ENCODE measurements at regions not wholly inside any gene's neighbourhood (a gene's known extent, or its start where the extent isn't known, plus 50 kb on each side); places are given as distances from the start of the nearest gene placed in this dataset.

DNA sequence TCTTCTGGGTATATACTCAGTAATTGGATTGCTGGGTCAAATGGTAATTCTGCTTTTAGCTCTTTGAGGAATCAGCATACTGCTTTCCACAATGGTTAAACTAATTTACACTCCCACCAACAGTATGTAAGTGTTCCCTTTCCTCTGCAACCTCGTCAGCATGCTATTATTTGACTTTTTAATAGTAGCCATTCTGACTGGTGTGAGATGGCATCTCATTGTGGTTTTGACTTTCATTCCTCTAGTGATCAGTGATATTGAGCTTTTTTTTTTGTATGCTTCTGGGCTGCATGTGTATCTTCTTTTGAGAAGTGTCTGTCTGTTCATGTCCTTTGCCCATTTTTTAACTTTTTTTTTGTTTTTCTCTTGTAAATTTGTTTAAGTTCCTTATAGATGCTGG, 279.4 kb downstream of the PTGER3 start:
- Histone ChIP-seq H3K23me2 (ENCODE audit: low read depth, low read length) (no peaks in the 10 kb centered on the region; the same call in 1 of the 2 replicates), H4K8ac (ENCODE audit: extremely low read depth, insufficient read depth, low read length) (no peak overlapping the region), H3K14ac (ENCODE audit: insufficient read length) (no peak overlapping the region), H3K36me3 (ENCODE audit: control insufficient read depth in 2 of 4, insufficient read depth in 4 of 4, low read length in 3 of 4) (no peaks in the 10 kb centered on the region), H4K20me1 (replicated peaks in 1 of 2; ENCODE audit: control insufficient read depth in 1 of 2, insufficient read depth in 2 of 2, low read length in 2 of 2) (no peaks in the 10 kb centered on the region), H3K18ac (ENCODE audit: extremely low read depth, low read length) (no peak overlapping the region), H3K56ac (replicated peaks; ENCODE audit: insufficient read length, low read depth, low read length) (no peak overlapping the region), H2AFZ (ENCODE audit: low read length) (no peak overlapping the region), H3K23ac (ENCODE audit: insufficient read length) (no peak overlapping the region), H2BK20ac (ENCODE audit: low read length) (no peak overlapping the region), H3K4me2 (ENCODE audit: insufficient read depth in 1 of 2, low read depth in 2 of 2, low read length in 2 of 2) (no peak overlapping the region), H3K4me3 (ENCODE audit: extremely low read depth in 1 of 4, insufficient read depth in 2 of 4, low read depth in 3 of 4, low read length in 4 of 4) (no peak overlapping the region), H3K4me1 (replicated peaks in 1 of 4; ENCODE audit: control insufficient read depth in 3 of 4, insufficient read depth in 4 of 4, low read length in 3 of 4) (no peaks in the 10 kb centered on the region), H3K79me2 (ENCODE audit: control insufficient read depth in 1 of 2, insufficient read depth in 2 of 2, low read length in 2 of 2) (no peaks in the 10 kb centered on the region), H2BK12ac (ENCODE audit: low read depth, low read length) (no peak overlapping the region), H2BK15ac (ENCODE audit: low read length) (no peak overlapping the region), H2AK5ac (ENCODE audit: low read depth, low read length) (no peak overlapping the region), H4K91ac (replicated peaks; ENCODE audit: insufficient read length, low read length) (no peak overlapping the region), H4K5ac (ENCODE audit: insufficient read length, low read depth, low read length) (no peak overlapping the region), H3K27me3 (replicated peaks in 1 of 4; ENCODE audit: control insufficient read depth in 3 of 4, extremely low read depth in 1 of 4, insufficient read depth in 3 of 4, low read length in 3 of 4) (no peaks in the 10 kb centered on the region), H2BK120ac (replicated peaks; ENCODE audit: low read depth, low read length) (no peak overlapping the region), H2BK5ac (ENCODE audit: low read depth, low read length) (no peak overlapping the region), H3K4ac (replicated peaks; ENCODE audit: insufficient read length, low read depth, low read length) (no peak overlapping the region), H3K79me1 (ENCODE audit: low read depth, low read length) (no peaks in the 10 kb centered on the region), H3K27ac (ENCODE audit: low read depth, low read length) (no peak overlapping the region), H3K9ac (replicated peaks in 1 of 4; ENCODE audit: extremely low read depth in 1 of 4, low read depth in 3 of 4, low read length in 3 of 4) (no peak overlapping the region), H3K9me3 (ENCODE audit: insufficient read depth in 2 of 2, low read depth in 1 of 2, low read length in 1 of 2) (no peaks in the 10 kb centered on the region)
- no peak for FAIRE-seq
- POLR2A ChIA-PET (ENCODE audit: partially characterized antibody): interaction anchor here (0.5 kb wide), 1 partner anchor 70 kb away, joined by 3 read pairs; no protein-coding TSS in a partner anchor
- DNase-seq (ENCODE audit: low read depth in 1 of 2, low spot score in 2 of 2): no peak
- CTCF ChIA-PET (ENCODE audit: partially characterized antibody): interaction anchor here (0.6 to 1.4 kb wide), 6 partner anchors 12 to 346 kb away, joined by 3 to 6 read pairs (median 4); no protein-coding TSS in a partner anchor
- WGBS, 2 experiments (ENCODE audit: extremely low coverage in 1 of 2, insufficient coverage in 1 of 2, insufficient read length in 1 of 2, insufficient replicate concordance in 2 of 2, low coverage in 1 of 2, low lambda C conversion rate in 2 of 2, missing lambda C conversion rate in 1 of 2): 75% methylated on average over 1 of the region's 1 CpG; no CpG with 5 or more reads in 1 of the 2 experiments
- TF ChIP-seq, protein P1, sequence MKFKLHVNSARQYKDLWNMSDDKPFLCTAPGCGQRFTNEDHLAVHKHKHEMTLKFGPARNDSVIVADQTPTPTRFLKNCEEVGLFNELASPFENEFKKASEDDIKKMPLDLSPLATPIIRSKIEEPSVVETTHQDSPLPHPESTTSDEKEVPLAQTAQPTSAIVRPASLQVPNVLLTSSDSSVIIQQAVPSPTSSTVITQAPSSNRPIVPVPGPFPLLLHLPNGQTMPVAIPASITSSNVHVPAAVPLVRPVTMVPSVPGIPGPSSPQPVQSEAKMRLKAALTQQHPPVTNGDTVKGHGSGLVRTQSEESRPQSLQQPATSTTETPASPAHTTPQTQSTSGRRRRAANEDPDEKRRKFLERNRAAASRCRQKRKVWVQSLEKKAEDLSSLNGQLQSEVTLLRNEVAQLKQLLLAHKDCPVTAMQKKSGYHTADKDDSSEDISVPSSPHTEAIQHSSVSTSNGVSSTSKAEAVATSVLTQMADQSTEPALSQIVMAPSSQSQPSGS (IDR thresholded peaks at IDR 0.05; ENCODE audit: low read length): no peak
- no peak for TF ChIP-seq SRF (IDR thresholded peaks at IDR 0.05; ENCODE audit: low read depth, low read length)
- TF ChIP-seq KDM5A (IDR thresholded peaks at IDR 0.05; ENCODE audit: low read length): no peak
- no peak for TF ChIP-seq RBBP5 (IDR thresholded peaks at IDR 0.05; ENCODE audit: borderline replicate concordance, low read depth, low read length)
- TF ChIP-seq POLR2AphosphoS5 (IDR thresholded peaks at IDR 0.05; ENCODE audit: low read depth, low read length): no peak
- no peak for TF ChIP-seq POU5F1 (IDR thresholded peaks at IDR 0.05; ENCODE audit: low read depth, low read length)
- no peak for TF ChIP-seq TCF12 (IDR thresholded peaks at IDR 0.05; ENCODE audit: low read depth, low read length)
- TF ChIP-seq EZH2 (IDR thresholded peaks at IDR 0.05; ENCODE audit: low read depth, low read length, severe bottlenecking): no peak
- TF ChIP-seq CBX8 (IDR thresholded peaks at IDR 0.05; ENCODE audit: borderline replicate concordance, low read depth, low read length): no peak
- TF ChIP-seq GABPA (IDR thresholded peaks at IDR 0.05; ENCODE audit: borderline replicate concordance, insufficient read depth, low read length): no peak
- no peak for TF ChIP-seq SP2 (IDR thresholded peaks at IDR 0.05; ENCODE audit: low read length)
- no peak for TF ChIP-seq HDAC2 (IDR thresholded peaks at IDR 0.05; ENCODE audit: borderline replicate concordance in 1 of 2, low read depth in 2 of 2, low read length in 2 of 2)
- TF ChIP-seq MAFK (IDR thresholded peaks at IDR 0.05; ENCODE audit: low read depth, low read length): no peak
